ENCODE measurements at regions not wholly inside any gene's neighbourhood (a gene's known extent, or its start where the extent isn't known, plus 50 kb on each side); places are given as distances from the start of the nearest gene placed in this dataset.

GRCh38 chr10:30187010-30187409, 127.6 kb upstream of the JCAD start:
- Mint-ChIP-seq H3K36me3 (ENCODE audit: insufficient read depth, unreplicated experiment) (no peaks in the 10 kb centered on the region), H3K27me3 (ENCODE audit: insufficient read depth, unreplicated experiment) (no peaks in the 10 kb centered on the region), H3K4me1 (ENCODE audit: insufficient read depth, unreplicated experiment) (peaks cover 32% of the 10 kb centered on the region), H3K4me3 (ENCODE audit: unreplicated experiment) (no peak overlapping the region), H3K9me3 (ENCODE audit: unreplicated experiment) (no peaks in the 10 kb centered on the region), H3K27ac (ENCODE audit: low read depth, unreplicated experiment) (peak overlapping the region; percentile 52)
- BruUV-seq (replicated peaks) = no TSS peak
- TF ChIP-seq CTCF (IDR thresholded peaks at IDR 0.05; ENCODE audit: unreplicated experiment) = no peak
- no peak for DNase-seq (ENCODE audit: unreplicated experiment)
- POLR2A ChIA-PET = no interaction called here
- intact Hi-C loops (cut with micrococcal nuclease) = no loop called here
- CTCF ChIA-PET = interaction anchor here (0.6 to 1.0 kb wide), 2 partner anchors 40 to 185 kb away, joined by 3 to 4 read pairs; no protein-coding TSS in a partner anchor

- Mint-ChIP-seq H3K4me3 (ENCODE audit: unreplicated experiment) (peak overlapping the region; percentile 11), H3K4me1 (ENCODE audit: insufficient read depth, unreplicated experiment) (peaks cover 32% of the 10 kb centered on the region), H3K27me3 (ENCODE audit: insufficient read depth, unreplicated experiment) (no peaks in the 10 kb centered on the region), H3K36me3 (ENCODE audit: insufficient read depth, unreplicated experiment) (no peaks in the 10 kb centered on the region), H3K9me3 (ENCODE audit: unreplicated experiment) (no peaks in the 10 kb centered on the region), H3K27ac (ENCODE audit: low read depth, unreplicated experiment) (peak overlapping the region; percentile 52)
- no peak for TF ChIP-seq CTCF (IDR thresholded peaks at IDR 0.05; ENCODE audit: unreplicated experiment)
- peak; percentile 23 for DNase-seq (ENCODE audit: unreplicated experiment)
- BruUV-seq (replicated peaks) = no TSS peak
- intact Hi-C loops (cut with micrococcal nuclease) = no loop called here
- ChIA-PET CTCF (interaction anchor here (0.5 to 1.0 kb wide), 2 partner anchors 184 to 268 kb away, joined by 3 to 4 read pairs; no protein-coding TSS in a partner anchor), POLR2A (no interaction called here)
These were observed 127.0 kb upstream of the JCAD start for GRCh38 chr10:30186371-30186875.

- intact Hi-C loops (cut with micrococcal nuclease) = no loop called here
- no peak for TF ChIP-seq CTCF (IDR thresholded peaks at IDR 0.05; ENCODE audit: unreplicated experiment)
- ChIA-PET CTCF (interaction anchor here (0.5 to 1.0 kb wide), 3 partner anchors 102 to 267 kb away, joined by 3 to 4 read pairs (median 3); no protein-coding TSS in a partner anchor), POLR2A (no interaction called here)
- Mint-ChIP-seq H3K36me3 (ENCODE audit: insufficient read depth, unreplicated experiment) (no peaks in the 10 kb centered on the region), H3K27me3 (ENCODE audit: insufficient read depth, unreplicated experiment) (no peaks in the 10 kb centered on the region), H3K4me1 (ENCODE audit: insufficient read depth, unreplicated experiment) (peaks cover 32% of the 10 kb centered on the region), H3K27ac (ENCODE audit: low read depth, unreplicated experiment) (peak overlapping the region; percentile 52), H3K4me3 (ENCODE audit: unreplicated experiment) (peak overlapping the region; percentile 11), H3K9me3 (ENCODE audit: unreplicated experiment) (no peaks in the 10 kb centered on the region)
- BruUV-seq (replicated peaks) = no TSS peak
- DNase-seq (ENCODE audit: unreplicated experiment) = peak; percentile 87
These were observed 126.5 kb upstream of the JCAD start for GRCh38 chr10:30185916-30186315.

GRCh38 chr10:30185341-30185740, 126.0 kb upstream of the JCAD start:
- Mint-ChIP-seq H3K4me3 (ENCODE audit: unreplicated experiment) (no peak overlapping the region), H3K27ac (ENCODE audit: low read depth, unreplicated experiment) (no peak overlapping the region), H3K4me1 (ENCODE audit: insufficient read depth, unreplicated experiment) (peaks cover 32% of the 10 kb centered on the region), H3K27me3 (ENCODE audit: insufficient read depth, unreplicated experiment) (no peaks in the 10 kb centered on the region), H3K36me3 (ENCODE audit: insufficient read depth, unreplicated experiment) (no peaks in the 10 kb centered on the region), H3K9me3 (ENCODE audit: unreplicated experiment) (no peaks in the 10 kb centered on the region)
- POLR2A ChIA-PET = no interaction called here
- TF ChIP-seq CTCF (IDR thresholded peaks at IDR 0.05; ENCODE audit: unreplicated experiment) = no peak
- intact Hi-C loops (cut with micrococcal nuclease) = no loop called here
- CTCF ChIA-PET = interaction anchor here (0.7 kb wide), 1 partner anchor 102 kb away, joined by 3 read pairs; no protein-coding TSS in a partner anchor
- no TSS peak for BruUV-seq (replicated peaks)
- DNase-seq (ENCODE audit: unreplicated experiment) = no peak

Measured in MCF 10A (cell line).